ENCODE measurements at regions not wholly inside any gene's neighbourhood (a gene's known extent, or its start where the extent isn't known, plus 50 kb on each side); places are given as distances from the start of the nearest gene placed in this dataset.
"Not testable (repeated sequence)": the region's sequence is repeated elsewhere in the genome, so short reads cannot be mapped to it uniquely, and the experiment has no call there.

DNA sequence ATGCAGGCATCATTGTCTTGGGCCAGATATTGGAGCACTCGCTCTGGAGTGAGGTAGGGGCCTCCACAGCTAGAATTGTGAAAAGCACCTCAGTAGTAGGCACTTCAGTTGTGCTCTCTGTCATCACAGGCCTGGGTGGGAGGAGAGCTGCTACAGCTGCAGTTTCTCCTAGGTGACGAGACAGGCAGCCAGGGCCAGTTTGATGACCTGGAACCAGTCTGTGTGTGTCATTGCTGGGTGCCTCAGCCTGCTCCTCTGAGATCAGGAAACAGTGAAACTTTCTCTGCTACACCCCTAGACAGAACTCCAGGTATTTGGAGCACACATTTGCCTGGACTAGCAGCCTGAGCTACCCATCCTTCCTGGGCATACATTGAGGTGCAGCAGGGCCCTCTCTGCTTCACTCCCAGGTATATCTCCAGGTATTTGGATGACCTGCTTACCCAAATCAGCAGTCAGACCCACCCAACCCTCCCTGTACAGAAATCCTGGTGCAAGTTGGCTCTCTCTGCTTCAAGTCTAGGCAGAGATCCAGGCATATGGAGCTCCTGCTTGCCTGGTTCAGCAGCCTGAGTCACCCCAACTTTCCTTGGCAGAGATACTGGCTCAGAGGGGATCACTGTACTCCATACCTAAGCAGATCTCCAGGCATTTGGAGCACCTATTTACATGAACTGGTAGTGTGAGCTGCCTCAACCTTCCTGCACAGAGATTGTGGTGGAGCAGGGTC, 54.3 kb upstream of the SGO1 start:
- H3K27ac Mint-ChIP-seq = no peak overlapping the region
- H3K36me3 Mint-ChIP-seq (ENCODE audit: low read depth) = peaks cover 9% of the 10 kb centered on the region
- intact Hi-C loops (cut with DNase I, micrococcal nuclease) = no loop called here
- H3K36me3 ChIP-seq (ENCODE audit: insufficient read depth, low read length) = no peaks in the 10 kb centered on the region
- H3K27me3 Mint-ChIP-seq = no peaks in the 10 kb centered on the region
- H3K27me3 ChIP-seq (ENCODE audit: control insufficient read depth in 1 of 2, insufficient read depth in 2 of 2, low read length in 2 of 2) = no peaks in the 10 kb centered on the region
- H3K27ac ChIP-seq (ENCODE audit: low read depth in 1 of 2, low read length in 2 of 2) = no peak overlapping the region
- peaks cover 10% of the 10 kb centered on the region for H3K9me3 Mint-ChIP-seq
- DNase-seq (no peak), ATAC-seq (ENCODE audit: poor library complexity) (no peak)
- TF ChIP-seq, protein P1, sequence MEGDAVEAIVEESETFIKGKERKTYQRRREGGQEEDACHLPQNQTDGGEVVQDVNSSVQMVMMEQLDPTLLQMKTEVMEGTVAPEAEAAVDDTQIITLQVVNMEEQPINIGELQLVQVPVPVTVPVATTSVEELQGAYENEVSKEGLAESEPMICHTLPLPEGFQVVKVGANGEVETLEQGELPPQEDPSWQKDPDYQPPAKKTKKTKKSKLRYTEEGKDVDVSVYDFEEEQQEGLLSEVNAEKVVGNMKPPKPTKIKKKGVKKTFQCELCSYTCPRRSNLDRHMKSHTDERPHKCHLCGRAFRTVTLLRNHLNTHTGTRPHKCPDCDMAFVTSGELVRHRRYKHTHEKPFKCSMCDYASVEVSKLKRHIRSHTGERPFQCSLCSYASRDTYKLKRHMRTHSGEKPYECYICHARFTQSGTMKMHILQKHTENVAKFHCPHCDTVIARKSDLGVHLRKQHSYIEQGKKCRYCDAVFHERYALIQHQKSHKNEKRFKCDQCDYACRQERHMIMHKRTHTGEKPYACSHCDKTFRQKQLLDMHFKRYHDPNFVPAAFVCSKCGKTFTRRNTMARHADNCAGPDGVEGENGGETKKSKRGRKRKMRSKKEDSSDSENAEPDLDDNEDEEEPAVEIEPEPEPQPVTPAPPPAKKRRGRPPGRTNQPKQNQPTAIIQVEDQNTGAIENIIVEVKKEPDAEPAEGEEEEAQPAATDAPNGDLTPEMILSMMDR (IDR thresholded peaks at IDR 0.05) = no peak
- H3K4me3 Mint-ChIP-seq = no peak overlapping the region
- no peak overlapping the region for H3K4me3 ChIP-seq (ENCODE audit: low read length)
- no peaks in the 10 kb centered on the region for H3K4me1 ChIP-seq (ENCODE audit: insufficient read depth, low read length)
- H3K4me1 Mint-ChIP-seq (ENCODE audit: low read depth) = no peaks in the 10 kb centered on the region
- ChIA-PET CTCF (no interaction called here), POLR2A (no interaction called here)
- peaks cover 0 to 8% of the 10 kb centered on the region in 2 experiments for H3K9me3 ChIP-seq (ENCODE audit: control insufficient read depth in 1 of 2, insufficient read depth in 1 of 2, low read length in 2 of 2)

DNA sequence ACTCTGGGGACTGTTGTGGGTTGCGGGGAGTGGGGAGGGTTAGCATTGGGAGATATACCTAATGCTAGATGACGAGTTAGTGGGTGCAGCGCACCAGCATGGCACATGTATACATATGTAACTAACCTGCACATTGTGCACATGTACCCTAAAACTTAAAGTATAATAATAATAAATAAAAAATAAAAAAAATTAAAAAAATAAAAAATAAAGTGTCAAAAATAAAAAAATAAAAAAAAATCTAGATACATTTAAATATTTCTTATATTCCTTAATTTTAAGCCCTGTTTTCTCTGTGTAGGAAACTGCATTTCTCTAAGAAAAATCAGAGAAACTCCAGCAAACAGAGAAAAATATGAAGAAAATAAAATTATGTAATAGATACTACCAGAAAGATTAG, 52.2 kb upstream of the SGO1 start:
- H3K9me3 Mint-ChIP-seq; H3K4me1 Mint-ChIP-seq (ENCODE audit: low read depth); H3K27ac Mint-ChIP-seq; CTCF ChIA-PET; intact Hi-C loops (cut with DNase I, micrococcal nuclease); ATAC-seq (ENCODE audit: poor library complexity); H3K27ac ChIP-seq (ENCODE audit: low read depth in 1 of 2, low read length in 2 of 2); POLR2A ChIA-PET; H3K36me3 ChIP-seq (ENCODE audit: insufficient read depth, low read length); H3K4me3 ChIP-seq (ENCODE audit: low read length); H3K4me3 Mint-ChIP-seq; H3K4me1 ChIP-seq (ENCODE audit: insufficient read depth, low read length); DNase-seq; H3K27me3 ChIP-seq (ENCODE audit: control insufficient read depth in 1 of 2, insufficient read depth in 2 of 2, low read length in 2 of 2); H3K27me3 Mint-ChIP-seq; H3K9me3 ChIP-seq (ENCODE audit: control insufficient read depth in 1 of 2, insufficient read depth in 1 of 2, low read length in 2 of 2): not testable (repeated sequence)
- H3K36me3 Mint-ChIP-seq (ENCODE audit: low read depth) = peaks cover 13% of the 10 kb centered on the region

DNA sequence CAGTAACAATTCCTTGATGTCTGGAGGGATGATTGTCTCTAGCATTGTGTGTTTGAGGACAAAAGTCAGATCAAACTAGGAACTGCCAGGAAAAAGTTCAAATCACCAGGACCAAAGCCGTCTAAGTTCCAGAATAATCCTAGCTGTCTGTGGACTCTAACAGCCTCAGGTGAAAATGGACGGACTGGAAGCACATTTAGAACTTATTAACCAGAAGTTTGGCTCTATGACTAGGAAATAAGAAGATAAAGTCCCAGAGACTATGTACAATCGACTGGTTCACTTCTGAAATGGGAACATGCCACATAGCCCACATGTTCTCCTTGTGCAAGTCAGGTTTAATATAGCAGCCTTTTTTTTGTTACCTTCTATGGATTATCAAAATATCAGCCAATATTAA, 50.6 kb upstream of the SGO1 start:
- no peak overlapping the region for H3K27ac ChIP-seq (ENCODE audit: low read depth in 1 of 2, low read length in 2 of 2)
- ATAC-seq (ENCODE audit: poor library complexity) (no peak), DNase-seq (no peak)
- Mint-ChIP-seq H3K27me3 (no peaks in the 10 kb centered on the region), H3K36me3 (ENCODE audit: low read depth) (peaks cover 13% of the 10 kb centered on the region), H3K9me3 (no peaks in the 10 kb centered on the region), H3K4me3 (no peak overlapping the region), H3K4me1 (ENCODE audit: low read depth) (no peaks in the 10 kb centered on the region), H3K27ac (no peak overlapping the region)
- no peaks in the 10 kb centered on the region for H3K36me3 ChIP-seq (ENCODE audit: insufficient read depth, low read length)
- POLR2A ChIA-PET = no interaction called here
- H3K4me3 ChIP-seq (ENCODE audit: low read length) = no peak overlapping the region
- no peaks in the 10 kb centered on the region for H3K4me1 ChIP-seq (ENCODE audit: insufficient read depth, low read length)
- H3K27me3 ChIP-seq (ENCODE audit: control insufficient read depth in 1 of 2, insufficient read depth in 2 of 2, low read length in 2 of 2) = no peaks in the 10 kb centered on the region
- TF ChIP-seq, protein P1 (IDR thresholded peaks at IDR 0.05) = no peak
- intact Hi-C loops (cut with DNase I, micrococcal nuclease) = no loop called here
- peaks cover 0 to 5% of the 10 kb centered on the region in 2 experiments for H3K9me3 ChIP-seq (ENCODE audit: control insufficient read depth in 1 of 2, insufficient read depth in 1 of 2, low read length in 2 of 2)
- CTCF ChIA-PET = no interaction called here
